ENCODE measurements at regions not wholly inside any gene's neighbourhood (a gene's known extent, or its start where the extent isn't known, plus 50 kb on each side); places are given as distances from the start of the nearest gene placed in this dataset.

GRCh38 chr3:117248153-117248552, 538.6 kb downstream of the TUSC7 start:
- CTCF ChIA-PET, result no interaction called here
- intact Hi-C loops (cut with micrococcal nuclease), result no loop called here
- BruUV-seq (replicated peaks), result no TSS peak

GRCh38 chr3:117252208-117252607, 542.6 kb downstream of the TUSC7 start:
- ATAC-seq (peak; percentile 48), DNase-seq (peak; percentile 55)
- CTCF ChIA-PET, result no interaction called here
- Histone ChIP-seq H2AFZ (ENCODE audit: low read length) (no peak overlapping the region), H3K4me1 (ENCODE audit: insufficient read depth, low read length) (no peaks in the 10 kb centered on the region), H3F3A (ENCODE audit: low read length, unreplicated experiment) (no peaks in the 10 kb centered on the region), H3K9ac (ENCODE audit: low read length) (no peak overlapping the region), H3K79me2 (ENCODE audit: low read length) (no peaks in the 10 kb centered on the region), H3K9me2 (replicated peaks; ENCODE audit: low read length) (no peaks in the 10 kb centered on the region), H4K20me1 (ENCODE audit: low read length) (no peaks in the 10 kb centered on the region), H3K9me3 (ENCODE audit: low read length) (peaks cover 15% of the 10 kb centered on the region; the same call in 1 of the 2 replicates), H3K4me3 (ENCODE audit: low read length) (no peak overlapping the region), H3K36me3 (ENCODE audit: low read depth, low read length) (no peaks in the 10 kb centered on the region), H3K27ac (ENCODE audit: low read length) (0 out of 2 replicates have a peak overlapping the region, but pooled peaks have one; percentile 12), H3K27me3 (ENCODE audit: low read length) (no peaks in the 10 kb centered on the region), H3K4me2 (ENCODE audit: low read length) (no peak overlapping the region)
- no TSS peak for BruUV-seq (replicated peaks)
- intact Hi-C loops (cut with micrococcal nuclease), result no loop called here
- POLR2A ChIA-PET (ENCODE audit: unreplicated experiment), result no interaction called here
- no peak for TF ChIP-seq EZH2phosphoT487 (IDR thresholded peaks at IDR 0.05; ENCODE audit: borderline replicate concordance, low read length)
- no peak for TF ChIP-seq EZH2 (IDR thresholded peaks at IDR 0.05; ENCODE audit: low read length, unreplicated experiment)
- no peak for TF ChIP-seq CTCF (conservative IDR thresholded peaks at IDR 0.05; ENCODE audit: low read depth, low read length)

More at GRCh38 chr3:117248153-117248552, 538.6 kb downstream of the TUSC7 start:
- no peaks in the 10 kb centered on the region for H3K36me3 ChIP-seq (ENCODE audit: low read depth, low read length)
- TF ChIP-seq CTCF (conservative IDR thresholded peaks at IDR 0.05; ENCODE audit: low read depth, low read length), result no peak
- TF ChIP-seq EZH2phosphoT487 (IDR thresholded peaks at IDR 0.05; ENCODE audit: borderline replicate concordance, low read length), result no peak
- TF ChIP-seq EZH2 (IDR thresholded peaks at IDR 0.05; ENCODE audit: low read length, unreplicated experiment), result no peak
- no peak overlapping the region for H3K9ac ChIP-seq (ENCODE audit: low read length)
- H3K27me3 ChIP-seq (ENCODE audit: low read length), result no peaks in the 10 kb centered on the region
- H3K4me1 ChIP-seq (ENCODE audit: insufficient read depth, low read length), result no peaks in the 10 kb centered on the region
- no peak overlapping the region for H3K27ac ChIP-seq (ENCODE audit: low read length)
- no peak for ATAC-seq
- H2AFZ ChIP-seq (ENCODE audit: low read length), result no peak overlapping the region
- DNase-seq, result no peak
- H3K9me2 ChIP-seq (replicated peaks; ENCODE audit: low read length), result no peaks in the 10 kb centered on the region
- no peak overlapping the region for H3K4me3 ChIP-seq (ENCODE audit: low read length)
- POLR2A ChIA-PET (ENCODE audit: unreplicated experiment), result no interaction called here
- no peak overlapping the region for H3K4me2 ChIP-seq (ENCODE audit: low read length)
- no peaks in the 10 kb centered on the region for H3F3A ChIP-seq (ENCODE audit: low read length, unreplicated experiment)
- H4K20me1 ChIP-seq (ENCODE audit: low read length), result no peaks in the 10 kb centered on the region
- H3K79me2 ChIP-seq (ENCODE audit: low read length), result no peaks in the 10 kb centered on the region
- peaks cover 13% of the 10 kb centered on the region; the same call in 1 of the 2 replicates for H3K9me3 ChIP-seq (ENCODE audit: low read length)

- no peak overlapping the region for H3K27ac ChIP-seq (ENCODE audit: low read length)
- no peaks in the 10 kb centered on the region for H4K20me1 ChIP-seq (ENCODE audit: low read length)
- no peak for ATAC-seq
- ChIA-PET CTCF (no interaction called here), POLR2A (ENCODE audit: unreplicated experiment) (no interaction called here)
- no peak overlapping the region for H3K9ac ChIP-seq (ENCODE audit: low read length)
- no peaks in the 10 kb centered on the region for H3K27me3 ChIP-seq (ENCODE audit: low read length)
- peaks cover 15% of the 10 kb centered on the region; the same call in 1 of the 2 replicates for H3K9me3 ChIP-seq (ENCODE audit: low read length)
- H3F3A ChIP-seq (ENCODE audit: low read length, unreplicated experiment), result no peaks in the 10 kb centered on the region
- no peaks in the 10 kb centered on the region for H3K79me2 ChIP-seq (ENCODE audit: low read length)
- BruUV-seq (replicated peaks), result no TSS peak
- H3K4me2 ChIP-seq (ENCODE audit: low read length), result no peak overlapping the region
- no peak overlapping the region for H2AFZ ChIP-seq (ENCODE audit: low read length)
- H3K4me3 ChIP-seq (ENCODE audit: low read length), result no peak overlapping the region
- no peaks in the 10 kb centered on the region for H3K36me3 ChIP-seq (ENCODE audit: low read depth, low read length)
- intact Hi-C loops (cut with micrococcal nuclease), result no loop called here
- H3K4me1 ChIP-seq (ENCODE audit: insufficient read depth, low read length), result no peaks in the 10 kb centered on the region
- no peak for DNase-seq
- no peaks in the 10 kb centered on the region for H3K9me2 ChIP-seq (replicated peaks; ENCODE audit: low read length)
- TF ChIP-seq EZH2 (IDR thresholded peaks at IDR 0.05; ENCODE audit: low read length, unreplicated experiment) (no peak), CTCF (conservative IDR thresholded peaks at IDR 0.05; ENCODE audit: low read depth, low read length) (no peak), EZH2phosphoT487 (IDR thresholded peaks at IDR 0.05; ENCODE audit: borderline replicate concordance, low read length) (no peak)
Observed at GRCh38 chr3:117252651-117253050, 543.1 kb downstream of the TUSC7 start.

Data from PC-3 (cell line).